ENCODE measurements at regions not wholly inside any gene's neighbourhood (a gene's known extent, or its start where the extent isn't known, plus 50 kb on each side); places are given as distances from the start of the nearest gene placed in this dataset.

GRCh38 chr21:43346551-43346950, 80.4 kb downstream of the SIK1 start:
- H3K27ac ChIP-seq (ENCODE audit: low read depth in 1 of 2, low read length in 2 of 2) = no peak overlapping the region

GRCh38 chr21:43345746-43346409, 81.1 kb downstream of the SIK1 start:
- Histone ChIP-seq H3K4me3 (ENCODE audit: low read length) (no peak overlapping the region), H3K36me3 (ENCODE audit: insufficient read depth, low read length) (no peaks in the 10 kb centered on the region), H3K4me1 (ENCODE audit: insufficient read depth, low read length) (no peaks in the 10 kb centered on the region), H3K27me3 (ENCODE audit: control insufficient read depth in 1 of 2, insufficient read depth in 2 of 2, low read length in 2 of 2) (no peaks in the 10 kb centered on the region), H3K27ac (ENCODE audit: low read depth in 1 of 2, low read length in 2 of 2) (no peak overlapping the region), H3K9me3 (ENCODE audit: control insufficient read depth in 1 of 2, insufficient read depth in 1 of 2, low read length in 2 of 2) (peaks cover 0 to 10% of the 10 kb centered on the region in 2 experiments)
- TF ChIP-seq, protein P1, sequence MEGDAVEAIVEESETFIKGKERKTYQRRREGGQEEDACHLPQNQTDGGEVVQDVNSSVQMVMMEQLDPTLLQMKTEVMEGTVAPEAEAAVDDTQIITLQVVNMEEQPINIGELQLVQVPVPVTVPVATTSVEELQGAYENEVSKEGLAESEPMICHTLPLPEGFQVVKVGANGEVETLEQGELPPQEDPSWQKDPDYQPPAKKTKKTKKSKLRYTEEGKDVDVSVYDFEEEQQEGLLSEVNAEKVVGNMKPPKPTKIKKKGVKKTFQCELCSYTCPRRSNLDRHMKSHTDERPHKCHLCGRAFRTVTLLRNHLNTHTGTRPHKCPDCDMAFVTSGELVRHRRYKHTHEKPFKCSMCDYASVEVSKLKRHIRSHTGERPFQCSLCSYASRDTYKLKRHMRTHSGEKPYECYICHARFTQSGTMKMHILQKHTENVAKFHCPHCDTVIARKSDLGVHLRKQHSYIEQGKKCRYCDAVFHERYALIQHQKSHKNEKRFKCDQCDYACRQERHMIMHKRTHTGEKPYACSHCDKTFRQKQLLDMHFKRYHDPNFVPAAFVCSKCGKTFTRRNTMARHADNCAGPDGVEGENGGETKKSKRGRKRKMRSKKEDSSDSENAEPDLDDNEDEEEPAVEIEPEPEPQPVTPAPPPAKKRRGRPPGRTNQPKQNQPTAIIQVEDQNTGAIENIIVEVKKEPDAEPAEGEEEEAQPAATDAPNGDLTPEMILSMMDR (IDR thresholded peaks at IDR 0.05) = no peak
- POLR2A ChIA-PET = no interaction called here
- Mint-ChIP-seq H3K27me3 (no peaks in the 10 kb centered on the region), H3K36me3 (ENCODE audit: low read depth) (no peaks in the 10 kb centered on the region), H3K27ac (no peak overlapping the region), H3K4me3 (no peak overlapping the region), H3K4me1 (ENCODE audit: low read depth) (no peaks in the 10 kb centered on the region), H3K9me3 (no peaks in the 10 kb centered on the region)
- CTCF ChIA-PET = no interaction called here
- DNase-seq = peak in 3 of 14 experiments; percentile 13 to 64 (median 59)
- intact Hi-C loops (cut with DNase I, micrococcal nuclease) = no loop called here
- no peak for ATAC-seq (ENCODE audit: poor library complexity)

More at GRCh38 chr21:43346551-43346950, 80.4 kb downstream of the SIK1 start:
- no peaks in the 10 kb centered on the region for H3K36me3 Mint-ChIP-seq (ENCODE audit: low read depth)
- ATAC-seq (ENCODE audit: poor library complexity) = no peak
- intact Hi-C loops (cut with DNase I, micrococcal nuclease) = no loop called here
- TF ChIP-seq, protein P1 (IDR thresholded peaks at IDR 0.05) = no peak
- DNase-seq = no peak
- no peaks in the 10 kb centered on the region for H3K4me1 Mint-ChIP-seq (ENCODE audit: low read depth)
- H3K9me3 ChIP-seq (ENCODE audit: control insufficient read depth in 1 of 2, insufficient read depth in 1 of 2, low read length in 2 of 2) = peaks cover 0 to 10% of the 10 kb centered on the region in 2 experiments
- no peaks in the 10 kb centered on the region for H3K27me3 ChIP-seq (ENCODE audit: control insufficient read depth in 1 of 2, insufficient read depth in 2 of 2, low read length in 2 of 2)
- H3K27ac Mint-ChIP-seq = no peak overlapping the region
- H3K27me3 Mint-ChIP-seq = no peaks in the 10 kb centered on the region
- H3K36me3 ChIP-seq (ENCODE audit: insufficient read depth, low read length) = no peaks in the 10 kb centered on the region
- ChIA-PET POLR2A (no interaction called here), CTCF (no interaction called here)
- H3K4me1 ChIP-seq (ENCODE audit: insufficient read depth, low read length) = no peaks in the 10 kb centered on the region
- H3K9me3 Mint-ChIP-seq = no peaks in the 10 kb centered on the region
- H3K4me3 ChIP-seq (ENCODE audit: low read length) = no peak overlapping the region
- no peak overlapping the region for H3K4me3 Mint-ChIP-seq

- no peaks in the 10 kb centered on the region for H3K36me3 ChIP-seq (ENCODE audit: insufficient read depth, low read length)
- no peak overlapping the region for H3K27ac Mint-ChIP-seq
These were observed 81.7 kb downstream of the SIK1 start for GRCh38 chr21:43345046-43345745.

More at GRCh38 chr21:43345046-43345745, 81.7 kb downstream of the SIK1 start:
- intact Hi-C loops (cut with DNase I, micrococcal nuclease) = no loop called here
- DNase-seq (no peak), ATAC-seq (ENCODE audit: poor library complexity) (no peak)
- Mint-ChIP-seq H3K36me3 (ENCODE audit: low read depth) (no peaks in the 10 kb centered on the region), H3K4me3 (no peak overlapping the region), H3K27me3 (no peaks in the 10 kb centered on the region), H3K4me1 (ENCODE audit: low read depth) (no peaks in the 10 kb centered on the region), H3K9me3 (no peaks in the 10 kb centered on the region)
- Histone ChIP-seq H3K9me3 (ENCODE audit: control insufficient read depth in 1 of 2, insufficient read depth in 1 of 2, low read length in 2 of 2) (peaks cover 0 to 10% of the 10 kb centered on the region in 2 experiments), H3K27ac (ENCODE audit: low read depth in 1 of 2, low read length in 2 of 2) (no peak overlapping the region), H3K4me1 (ENCODE audit: insufficient read depth, low read length) (no peaks in the 10 kb centered on the region), H3K4me3 (ENCODE audit: low read length) (no peak overlapping the region), H3K27me3 (ENCODE audit: control insufficient read depth in 1 of 2, insufficient read depth in 2 of 2, low read length in 2 of 2) (no peaks in the 10 kb centered on the region)
- TF ChIP-seq, protein P1 (IDR thresholded peaks at IDR 0.05) = no peak
- CTCF ChIA-PET = no interaction called here
- POLR2A ChIA-PET = no interaction called here
